ENCODE measurements at regions not wholly inside any gene's neighbourhood (a gene's known extent, or its start where the extent isn't known, plus 50 kb on each side); places are given as distances from the start of the nearest gene placed in this dataset.

DNA sequence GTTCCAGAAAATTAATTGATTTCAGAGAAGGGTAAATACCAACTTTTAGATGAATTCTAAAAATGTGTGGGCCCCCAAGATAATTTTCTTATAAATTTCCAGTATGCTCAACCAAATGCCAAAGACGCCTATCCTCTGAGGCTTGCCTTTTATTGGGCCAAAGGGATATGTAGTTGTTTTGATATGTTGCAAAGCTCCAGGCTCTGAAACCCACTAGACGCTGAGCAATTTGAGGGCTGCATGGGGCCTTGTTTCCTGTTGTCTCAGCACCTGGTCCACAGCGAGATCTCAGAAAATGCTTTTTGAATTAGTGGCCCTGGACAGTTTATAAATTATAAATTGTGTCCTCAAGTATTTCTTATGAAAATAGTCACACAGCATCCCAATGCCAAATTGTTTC is 397.2 kb downstream of the SAMD5 start:
- no peak for TF ChIP-seq ZNF274 (IDR thresholded peaks at IDR 0.05; ENCODE audit: low read depth, low read length)
- no peak for TF ChIP-seq SUZ12 (IDR thresholded peaks at IDR 0.05; ENCODE audit: extremely low read depth, insufficient read depth, insufficient read length)
- TF ChIP-seq YY1 (IDR thresholded peaks at IDR 0.05; ENCODE audit: insufficient read depth, insufficient read length), result no peak

Measured in NT2/D1 (cell line).